Stimulated activated naive CD8-positive, alpha-beta T cell treated with anti-CD3 and anti-CD28 coated beads, Interleukin-15, Interleukin-2, amounts not matched to agents 100 U/mL and 50 U/mL, for 24 hours (primary cell): ENCODE measurements at regions not wholly inside any gene's neighbourhood (a gene's known extent, or its start where the extent isn't known, plus 50 kb on each side); places are given as distances from the start of the nearest gene placed in this dataset.
A peak's percentile ranks its signal among the peaks of the same experiment; 100 is the strongest.

ENCODE experiments used
- ATAC-seq: fragments of 150-1000 bp; cut with Tn5 transposase; one replicate; pipeline ENCODE4 v1.10.0; 2021
- DNase-seq: peaks from one replicate; pipeline ENCODE4 v3.0.0; 2021

- ATAC-seq = no peak
- no peak for DNase-seq
These were observed 135.7 kb upstream of the IQSEC1 start for GRCh38 chr3:13208706-13209633.

- no peak for DNase-seq
- ATAC-seq = no peak
These were observed 134.9 kb upstream of the IQSEC1 start for GRCh38 chr3:13207975-13208705.

- ATAC-seq (no peak), DNase-seq (no peak)
These were observed 134.3 kb upstream of the IQSEC1 start for GRCh38 chr3:13207578-13207922.

GRCh38 chr3:13206799-13207577 lies 133.8 kb upstream of the IQSEC1 start:
- DNase-seq = no peak
- no peak for ATAC-seq

GRCh38 chr3:13205567-13206143 lies 132.4 kb upstream of the IQSEC1 start:
- no peak for DNase-seq
- no peak for ATAC-seq

GRCh38 chr3:13204177-13204581 lies 130.9 kb upstream of the IQSEC1 start:
- DNase-seq = no peak
- ATAC-seq = no peak

GRCh38 chr3:13203398-13204176 lies 130.4 kb upstream of the IQSEC1 start:
- DNase-seq (no peak), ATAC-seq (no peak)

- DNase-seq = no peak
- no peak for ATAC-seq
These were observed 129.6 kb upstream of the IQSEC1 start for GRCh38 chr3:13202744-13203397.

GRCh38 chr3:13201851-13202250 lies 128.6 kb upstream of the IQSEC1 start:
- DNase-seq = no peak
- ATAC-seq = no peak

GRCh38 chr3:13200946-13201345 lies 127.7 kb upstream of the IQSEC1 start:
- DNase-seq = peak; percentile 14
- ATAC-seq = no peak

- DNase-seq = no peak
- ATAC-seq = no peak
These were observed 127.2 kb upstream of the IQSEC1 start for GRCh38 chr3:13200465-13200864.

- no peak for DNase-seq
- ATAC-seq = no peak
These were observed 126.7 kb upstream of the IQSEC1 start for GRCh38 chr3:13199899-13200451.

- ATAC-seq = no peak
These were observed 126.0 kb upstream of the IQSEC1 start for GRCh38 chr3:13199006-13199776.

GRCh38 chr3:13198264-13198879 lies 125.1 kb upstream of the IQSEC1 start:
- ATAC-seq (no peak), DNase-seq (no peak)

More at GRCh38 chr3:13199006-13199776, 126.0 kb upstream of the IQSEC1 start:
- no peak for DNase-seq

- DNase-seq (no peak), ATAC-seq (no peak)
These were observed 124.6 kb upstream of the IQSEC1 start for GRCh38 chr3:13197795-13198194.

GRCh38 chr3:13197281-13197680 lies 124.1 kb upstream of the IQSEC1 start:
- no peak for DNase-seq
- ATAC-seq = no peak

GRCh38 chr3:13195374-13195773 lies 122.1 kb upstream of the IQSEC1 start:
- ATAC-seq = no peak
- DNase-seq = no peak

- no peak for ATAC-seq
- DNase-seq = no peak
These were observed 121.3 kb upstream of the IQSEC1 start for GRCh38 chr3:13194285-13195209.
